GM21526 (cell line): ENCODE measurements at regions not wholly inside any gene's neighbourhood (a gene's known extent, or its start where the extent isn't known, plus 50 kb on each side); places are given as distances from the start of the nearest gene placed in this dataset.

Source experiments
- ATAC-seq: cut with Tn5 transposase; IDR thresholded peaks from one replicate; pipeline ENCODE4 v1.9.1; 2021; ENCODE audit warnings: moderate library complexity; ENCODE audit not compliant: unreplicated experiment, low FRiP score

DNA sequence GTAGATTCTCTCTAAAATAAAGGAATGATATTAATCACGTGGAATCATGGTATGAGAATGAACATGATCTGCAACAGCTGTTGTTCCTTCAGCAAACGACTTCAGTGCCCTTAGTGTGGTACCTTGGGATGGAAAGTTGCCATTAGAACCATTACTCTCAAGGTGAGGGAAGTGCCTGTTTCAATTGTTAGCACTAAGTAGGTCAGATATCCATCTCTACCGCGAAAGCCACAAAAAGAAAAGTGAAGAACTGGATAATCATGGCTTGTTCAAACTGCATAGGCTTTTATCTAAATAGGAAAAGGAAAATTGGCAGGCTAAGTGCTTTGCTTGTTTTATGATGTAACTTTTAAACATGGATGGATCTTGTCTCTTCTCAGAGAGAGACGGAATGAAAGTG, 380.7 kb downstream of the MRPS30 start:
- no peak for ATAC-seq

DNA sequence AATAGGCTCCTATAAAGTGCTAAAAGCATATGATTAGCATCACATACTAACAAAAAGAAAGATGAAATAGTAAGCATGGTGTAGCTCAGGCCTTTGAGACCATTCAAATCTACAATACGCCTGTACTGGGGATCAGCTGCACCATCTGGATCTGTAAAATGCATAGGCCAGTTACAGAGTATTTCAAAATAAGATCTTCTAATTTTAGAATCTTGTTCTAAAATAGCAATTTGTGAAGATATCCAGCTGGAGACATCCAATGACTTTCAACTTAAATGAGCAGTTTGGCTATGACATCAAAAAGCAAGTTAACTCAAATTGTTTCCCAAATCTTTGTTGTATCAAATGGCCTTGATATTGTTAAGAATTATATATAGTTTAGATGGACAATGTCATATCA, 386.3 kb downstream of the MRPS30 start:
- no peak for ATAC-seq
